ENCODE measurements at regions not wholly inside any gene's neighbourhood (a gene's known extent, or its start where the extent isn't known, plus 50 kb on each side); places are given as distances from the start of the nearest gene placed in this dataset.

DNA sequence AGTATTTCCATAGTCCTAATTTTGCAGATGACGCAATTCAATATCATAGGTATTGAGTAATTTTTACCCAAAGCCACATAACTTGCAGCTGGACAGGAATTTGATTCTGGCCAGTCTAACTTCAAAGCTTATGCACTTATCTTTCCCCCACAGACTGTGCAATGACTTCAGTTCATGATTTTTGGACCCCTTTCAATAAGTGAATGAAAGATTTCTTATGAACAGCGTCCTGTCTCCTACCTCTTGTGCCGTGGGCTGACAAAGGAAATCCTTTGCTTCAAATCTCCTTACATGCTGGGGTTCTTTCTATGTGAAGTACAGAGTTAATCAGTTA lies 217.7 kb upstream of the KIRREL3 start:
- CTCF ChIA-PET = no interaction called here
- ATAC-seq (no peak), DNase-seq (ENCODE audit: low spot score) (no peak)
- H3K9me3 Mint-ChIP-seq = 0 out of 2 replicates have a peak, but pooled peaks cover 3% of the 10 kb centered on the region
- TF ChIP-seq FOXJ3 (CRISPR knock-in tag; IDR thresholded peaks at IDR 0.05; ENCODE audit: borderline replicate concordance) (no peak), ZNF232 (CRISPR knock-in tag; IDR thresholded peaks at IDR 0.05) (no peak), ZNF396 (CRISPR knock-in tag; IDR thresholded peaks at IDR 0.05; ENCODE audit: borderline replicate concordance) (no peak), ATF1 (CRISPR knock-in tag; IDR thresholded peaks at IDR 0.05) (no peak), OVOL2 (CRISPR knock-in tag; IDR thresholded peaks at IDR 0.05; ENCODE audit: borderline replicate concordance) (no peak)
- H3K4me3 Mint-ChIP-seq = no peak overlapping the region
- H3K4me1 Mint-ChIP-seq = peaks cover 10% of the 10 kb centered on the region
- H3K27ac Mint-ChIP-seq = no peak overlapping the region
- no peaks in the 10 kb centered on the region; the same call in 1 of the 2 replicates for H3K27me3 Mint-ChIP-seq (ENCODE audit: low read depth)
- H3K36me3 Mint-ChIP-seq = no peaks in the 10 kb centered on the region
- POLR2A ChIA-PET = no interaction called here

DNA sequence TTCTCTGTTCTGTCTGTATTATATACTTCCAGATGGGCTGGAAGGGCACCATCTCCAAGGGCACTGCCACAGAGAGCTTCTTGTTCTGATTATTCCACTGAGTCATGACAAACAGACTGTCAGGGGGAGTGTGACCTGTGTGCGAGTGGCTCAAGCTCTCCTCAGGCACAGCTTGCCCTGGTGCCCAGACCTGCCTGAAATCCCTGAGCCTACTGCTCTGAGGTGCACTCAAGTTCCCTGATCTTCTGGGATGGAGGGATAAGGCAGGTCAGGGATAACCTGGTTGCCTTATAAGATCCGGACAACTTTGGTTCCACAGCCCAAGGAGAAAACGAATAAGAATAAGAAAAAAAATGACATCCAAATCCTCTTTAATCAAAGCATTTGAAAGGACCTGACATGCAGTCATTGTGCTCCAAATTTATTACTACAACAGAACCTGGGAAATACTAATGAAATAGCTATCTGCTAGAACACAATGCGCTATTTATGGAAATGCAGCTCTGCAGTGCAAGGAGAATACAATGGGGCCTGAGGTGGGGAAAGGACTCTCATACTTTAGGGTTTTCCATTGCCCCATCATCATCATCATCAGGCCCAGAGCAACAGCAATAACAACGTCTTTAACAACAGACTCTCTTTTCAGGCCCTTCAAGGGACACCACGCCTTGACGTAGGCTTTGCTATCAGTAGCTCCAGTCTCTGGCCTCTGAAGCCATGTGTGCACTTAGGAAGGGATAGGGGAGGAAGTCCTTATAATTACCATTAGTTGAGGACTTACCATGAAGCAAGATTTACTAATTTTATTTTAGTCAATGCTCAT lies 217.1 kb upstream of the KIRREL3 start:
- H3K27me3 Mint-ChIP-seq (ENCODE audit: low read depth) = no peaks in the 10 kb centered on the region; the same call in 1 of the 2 replicates
- no peaks in the 10 kb centered on the region for H3K36me3 Mint-ChIP-seq
- TF ChIP-seq SMAD4 (CRISPR knock-in tag; IDR thresholded peaks at IDR 0.05) (no peak), NR1H2 (CRISPR knock-in tag; IDR thresholded peaks at IDR 0.05) (no peak), TEAD1 (CRISPR knock-in tag; IDR thresholded peaks at IDR 0.05) (no peak), GRHL2 (CRISPR knock-in tag; IDR thresholded peaks at IDR 0.05; ENCODE audit: insufficient replicate concordance, severe bottlenecking) (no peak)
- TF ChIP-seq, protein P1, sequence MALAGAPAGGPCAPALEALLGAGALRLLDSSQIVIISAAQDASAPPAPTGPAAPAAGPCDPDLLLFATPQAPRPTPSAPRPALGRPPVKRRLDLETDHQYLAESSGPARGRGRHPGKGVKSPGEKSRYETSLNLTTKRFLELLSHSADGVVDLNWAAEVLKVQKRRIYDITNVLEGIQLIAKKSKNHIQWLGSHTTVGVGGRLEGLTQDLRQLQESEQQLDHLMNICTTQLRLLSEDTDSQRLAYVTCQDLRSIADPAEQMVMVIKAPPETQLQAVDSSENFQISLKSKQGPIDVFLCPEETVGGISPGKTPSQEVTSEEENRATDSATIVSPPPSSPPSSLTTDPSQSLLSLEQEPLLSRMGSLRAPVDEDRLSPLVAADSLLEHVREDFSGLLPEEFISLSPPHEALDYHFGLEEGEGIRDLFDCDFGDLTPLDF (CRISPR knock-in tag; IDR thresholded peaks at IDR 0.05) = no peak
- TF ChIP-seq, protein P2, sequence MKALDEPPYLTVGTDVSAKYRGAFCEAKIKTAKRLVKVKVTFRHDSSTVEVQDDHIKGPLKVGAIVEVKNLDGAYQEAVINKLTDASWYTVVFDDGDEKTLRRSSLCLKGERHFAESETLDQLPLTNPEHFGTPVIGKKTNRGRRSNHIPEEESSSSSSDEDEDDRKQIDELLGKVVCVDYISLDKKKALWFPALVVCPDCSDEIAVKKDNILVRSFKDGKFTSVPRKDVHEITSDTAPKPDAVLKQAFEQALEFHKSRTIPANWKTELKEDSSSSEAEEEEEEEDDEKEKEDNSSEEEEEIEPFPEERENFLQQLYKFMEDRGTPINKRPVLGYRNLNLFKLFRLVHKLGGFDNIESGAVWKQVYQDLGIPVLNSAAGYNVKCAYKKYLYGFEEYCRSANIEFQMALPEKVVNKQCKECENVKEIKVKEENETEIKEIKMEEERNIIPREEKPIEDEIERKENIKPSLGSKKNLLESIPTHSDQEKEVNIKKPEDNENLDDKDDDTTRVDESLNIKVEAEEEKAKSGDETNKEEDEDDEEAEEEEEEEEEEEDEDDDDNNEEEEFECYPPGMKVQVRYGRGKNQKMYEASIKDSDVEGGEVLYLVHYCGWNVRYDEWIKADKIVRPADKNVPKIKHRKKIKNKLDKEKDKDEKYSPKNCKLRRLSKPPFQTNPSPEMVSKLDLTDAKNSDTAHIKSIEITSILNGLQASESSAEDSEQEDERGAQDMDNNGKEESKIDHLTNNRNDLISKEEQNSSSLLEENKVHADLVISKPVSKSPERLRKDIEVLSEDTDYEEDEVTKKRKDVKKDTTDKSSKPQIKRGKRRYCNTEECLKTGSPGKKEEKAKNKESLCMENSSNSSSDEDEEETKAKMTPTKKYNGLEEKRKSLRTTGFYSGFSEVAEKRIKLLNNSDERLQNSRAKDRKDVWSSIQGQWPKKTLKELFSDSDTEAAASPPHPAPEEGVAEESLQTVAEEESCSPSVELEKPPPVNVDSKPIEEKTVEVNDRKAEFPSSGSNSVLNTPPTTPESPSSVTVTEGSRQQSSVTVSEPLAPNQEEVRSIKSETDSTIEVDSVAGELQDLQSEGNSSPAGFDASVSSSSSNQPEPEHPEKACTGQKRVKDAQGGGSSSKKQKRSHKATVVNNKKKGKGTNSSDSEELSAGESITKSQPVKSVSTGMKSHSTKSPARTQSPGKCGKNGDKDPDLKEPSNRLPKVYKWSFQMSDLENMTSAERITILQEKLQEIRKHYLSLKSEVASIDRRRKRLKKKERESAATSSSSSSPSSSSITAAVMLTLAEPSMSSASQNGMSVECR (CRISPR knock-in tag; IDR thresholded peaks at IDR 0.05; ENCODE audit: borderline replicate concordance) = no peak
- TF ChIP-seq, protein P3, sequence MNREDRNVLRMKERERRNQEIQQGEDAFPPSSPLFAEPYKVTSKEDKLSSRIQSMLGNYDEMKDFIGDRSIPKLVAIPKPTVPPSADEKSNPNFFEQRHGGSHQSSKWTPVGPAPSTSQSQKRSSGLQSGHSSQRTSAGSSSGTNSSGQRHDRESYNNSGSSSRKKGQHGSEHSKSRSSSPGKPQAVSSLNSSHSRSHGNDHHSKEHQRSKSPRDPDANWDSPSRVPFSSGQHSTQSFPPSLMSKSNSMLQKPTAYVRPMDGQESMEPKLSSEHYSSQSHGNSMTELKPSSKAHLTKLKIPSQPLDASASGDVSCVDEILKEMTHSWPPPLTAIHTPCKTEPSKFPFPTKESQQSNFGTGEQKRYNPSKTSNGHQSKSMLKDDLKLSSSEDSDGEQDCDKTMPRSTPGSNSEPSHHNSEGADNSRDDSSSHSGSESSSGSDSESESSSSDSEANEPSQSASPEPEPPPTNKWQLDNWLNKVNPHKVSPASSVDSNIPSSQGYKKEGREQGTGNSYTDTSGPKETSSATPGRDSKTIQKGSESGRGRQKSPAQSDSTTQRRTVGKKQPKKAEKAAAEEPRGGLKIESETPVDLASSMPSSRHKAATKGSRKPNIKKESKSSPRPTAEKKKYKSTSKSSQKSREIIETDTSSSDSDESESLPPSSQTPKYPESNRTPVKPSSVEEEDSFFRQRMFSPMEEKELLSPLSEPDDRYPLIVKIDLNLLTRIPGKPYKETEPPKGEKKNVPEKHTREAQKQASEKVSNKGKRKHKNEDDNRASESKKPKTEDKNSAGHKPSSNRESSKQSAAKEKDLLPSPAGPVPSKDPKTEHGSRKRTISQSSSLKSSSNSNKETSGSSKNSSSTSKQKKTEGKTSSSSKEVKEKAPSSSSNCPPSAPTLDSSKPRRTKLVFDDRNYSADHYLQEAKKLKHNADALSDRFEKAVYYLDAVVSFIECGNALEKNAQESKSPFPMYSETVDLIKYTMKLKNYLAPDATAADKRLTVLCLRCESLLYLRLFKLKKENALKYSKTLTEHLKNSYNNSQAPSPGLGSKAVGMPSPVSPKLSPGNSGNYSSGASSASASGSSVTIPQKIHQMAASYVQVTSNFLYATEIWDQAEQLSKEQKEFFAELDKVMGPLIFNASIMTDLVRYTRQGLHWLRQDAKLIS (CRISPR knock-in tag; IDR thresholded peaks at IDR 0.05; ENCODE audit: borderline replicate concordance) = no peak
- no peak overlapping the region for H3K27ac Mint-ChIP-seq
- ATAC-seq (no peak), DNase-seq (ENCODE audit: low spot score) (no peak)
- CTCF ChIA-PET = no interaction called here
- H3K4me1 Mint-ChIP-seq = peaks cover 5% of the 10 kb centered on the region; the same call in 1 of the 2 replicates
- 0 out of 2 replicates have a peak, but pooled peaks cover 3% of the 10 kb centered on the region for H3K9me3 Mint-ChIP-seq
- POLR2A ChIA-PET = no interaction called here
- no peak overlapping the region for H3K4me3 Mint-ChIP-seq

Data from WTC11 (cell line).